ENCODE measurements at regions not wholly inside any gene's neighbourhood (a gene's known extent, or its start where the extent isn't known, plus 50 kb on each side); places are given as distances from the start of the nearest gene placed in this dataset.

- no peak for TF ChIP-seq CTCF (optimal IDR thresholded peaks at IDR 0.05 in 1 of 3, IDR thresholded peaks at IDR 0.05 in 1 of 3, conservative IDR thresholded peaks at IDR 0.05 in 1 of 3; ENCODE audit: extremely low read depth in 1 of 3, insufficient read depth in 2 of 3, low read length in 3 of 3)
- TF ChIP-seq EZH2 (IDR thresholded peaks at IDR 0.05; ENCODE audit: low read length) = no peak
Observed at GRCh38 chr5:105350486-105351140, 1788.0 kb upstream of the NUDT12 start.
